Uterus (tissue), 3 donors: ENCODE measurements at regions not wholly inside any gene's neighbourhood (a gene's known extent, or its start where the extent isn't known, plus 50 kb on each side); places are given as distances from the start of the nearest gene placed in this dataset.

Experiments used
- DNase-seq, 2 donors: peaks; one replicate each; pipeline ENCODE4 v3.0.0-alpha.2; 2019 to 2020
- H3K27ac ChIP-seq, 2 donors: fragments of 200-600 bp; sonication (generic); 1 replicate in 1 of 2; 2 replicates in 1 of 2; pipeline ENCODE4 v1.5.1; 2016 to 2018
- H3K27me3 ChIP-seq, 2 donors: fragments of 200-600 bp; sonication (generic); one replicate each; pipeline ENCODE4 v1.5.1; 2018 to 2019; ENCODE audit warnings: control low read depth in 1 of 2
- H3K36me3 ChIP-seq, 2 donors: fragments of 200-600 bp; sonication (generic); one replicate each; pipeline ENCODE4 v1.5.1; 2019; ENCODE audit warnings: control low read depth in 1 of 2
- H3K4me1 ChIP-seq, 2 donors: fragments of 200-600 bp; sonication (generic); one replicate each; pipeline ENCODE4 v1.5.1; 2018 to 2019; ENCODE audit warnings: control low read depth in 1 of 2
- H3K4me3 ChIP-seq, 2 donors: fragments of 200-600 bp; sonication (generic); 1 replicate in 1 of 2; 2 replicates in 1 of 2; pipeline ENCODE4 v1.5.1; 2018 to 2019; ENCODE audit warnings: mild to moderate bottlenecking in 1 of 2
- H3K9me3 ChIP-seq, 2 donors: fragments of 200-600 bp; sonication (generic); one replicate each; pipeline ENCODE4 v1.5.1; 2019; ENCODE audit warnings: control low read depth in 1 of 2
- CTCF ChIP-seq, 4 experiments: fragments of 200-600 bp in 2 of 4; fragments of 450-650 bp in 2 of 4; sonication (generic) in 2 of 4; IDR thresholded peaks; one replicate each; pipeline ENCODE4 v1.5.1; 2016 to 2019; ENCODE audit warnings: antibody characterized with exemption in 4 of 4, mild to moderate bottlenecking in 2 of 4, moderate library complexity in 1 of 4
- POLR2A ChIP-seq, 2 donors: fragments of 450-650 bp; IDR thresholded peaks; one replicate each; pipeline ENCODE4 v1.6.1; 2016; ENCODE audit warnings: antibody characterized with exemption in 2 of 2, mild to moderate bottlenecking in 1 of 2, moderate library complexity in 1 of 2
- intact Hi-C: fragments of 100-400 bp; cut with DNase I; formaldehyde crosslinking; loops from one replicate; pipeline ENCODE4 v1.15.1; 2023; ENCODE audit warnings: low total_unique reads
- donor health status: DM: yes; HTN: yes; CAD: no.

DNA sequence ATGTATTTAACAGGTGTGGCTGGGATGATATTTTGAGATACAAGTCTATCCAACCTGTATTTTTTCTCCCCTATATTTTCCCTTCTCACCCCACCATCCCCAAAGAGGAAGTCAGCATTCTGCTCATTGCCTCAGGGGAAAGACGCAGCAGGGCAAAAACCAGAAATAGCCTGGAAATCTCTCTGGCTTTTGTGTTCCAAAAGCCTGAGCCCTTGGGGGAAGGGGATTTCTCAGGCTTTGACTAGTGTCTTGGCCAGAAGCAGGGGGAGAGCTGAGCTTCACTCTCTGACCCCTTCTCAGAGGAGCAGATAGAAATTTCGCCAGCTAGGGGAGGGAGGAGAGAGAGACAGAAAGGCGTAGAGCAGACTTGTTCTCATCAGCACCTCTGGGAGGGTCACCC, 244.7 kb downstream of the RRAGC start:
- no peaks in the 10 kb centered on the region for H3K9me3 ChIP-seq
- no peak overlapping the region for H3K27ac ChIP-seq
- TF ChIP-seq POLR2A (IDR thresholded peaks at IDR 0.05) = no peak
- no peak for TF ChIP-seq CTCF (IDR thresholded peaks at IDR 0.05)
- H3K4me3 ChIP-seq = no peak overlapping the region
- DNase-seq = no peak
- no peaks in the 10 kb centered on the region for H3K36me3 ChIP-seq
- H3K4me1 ChIP-seq = no peaks in the 10 kb centered on the region
- H3K27me3 ChIP-seq = no peaks in the 10 kb centered on the region
- intact Hi-C loops = no loop called here

GRCh38 chr1:38613996-38614395, 245.6 kb downstream of the RRAGC start:
- TF ChIP-seq CTCF (IDR thresholded peaks at IDR 0.05) (no peak), POLR2A (IDR thresholded peaks at IDR 0.05) (no peak)
- H3K4me1 ChIP-seq = no peaks in the 10 kb centered on the region
- H3K27ac ChIP-seq = no peak overlapping the region
- no peaks in the 10 kb centered on the region for H3K9me3 ChIP-seq
- DNase-seq = no peak
- H3K36me3 ChIP-seq = no peaks in the 10 kb centered on the region
- intact Hi-C loops = no loop called here
- H3K27me3 ChIP-seq = no peaks in the 10 kb centered on the region
- H3K4me3 ChIP-seq = no peak overlapping the region

DNA sequence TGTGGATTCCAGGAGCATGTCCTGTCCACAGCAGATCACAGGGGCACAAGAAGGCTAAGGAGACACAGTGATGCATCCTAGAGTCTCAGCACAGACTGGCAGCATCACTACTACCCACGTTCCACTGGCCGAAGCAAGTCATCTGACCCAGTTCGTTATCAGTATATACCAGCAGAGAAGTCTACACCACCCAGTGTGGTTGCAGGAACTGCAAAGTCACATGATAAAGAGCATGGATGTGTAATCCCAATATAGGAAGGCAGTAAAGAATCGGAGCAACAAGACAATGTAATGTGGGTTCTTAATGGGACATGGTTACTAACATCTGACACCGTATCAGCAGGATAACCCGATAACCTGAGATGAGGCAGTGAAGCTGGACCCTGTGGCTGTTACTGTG, 246.6 kb downstream of the RRAGC start:
- H3K9me3 ChIP-seq = no peaks in the 10 kb centered on the region
- no peak overlapping the region for H3K27ac ChIP-seq
- H3K27me3 ChIP-seq = no peaks in the 10 kb centered on the region
- no peak overlapping the region for H3K4me3 ChIP-seq
- no peak for TF ChIP-seq POLR2A (IDR thresholded peaks at IDR 0.05)
- no peak for TF ChIP-seq CTCF (IDR thresholded peaks at IDR 0.05)
- intact Hi-C loops = no loop called here
- H3K36me3 ChIP-seq = no peaks in the 10 kb centered on the region
- DNase-seq = no peak
- no peaks in the 10 kb centered on the region for H3K4me1 ChIP-seq

DNA sequence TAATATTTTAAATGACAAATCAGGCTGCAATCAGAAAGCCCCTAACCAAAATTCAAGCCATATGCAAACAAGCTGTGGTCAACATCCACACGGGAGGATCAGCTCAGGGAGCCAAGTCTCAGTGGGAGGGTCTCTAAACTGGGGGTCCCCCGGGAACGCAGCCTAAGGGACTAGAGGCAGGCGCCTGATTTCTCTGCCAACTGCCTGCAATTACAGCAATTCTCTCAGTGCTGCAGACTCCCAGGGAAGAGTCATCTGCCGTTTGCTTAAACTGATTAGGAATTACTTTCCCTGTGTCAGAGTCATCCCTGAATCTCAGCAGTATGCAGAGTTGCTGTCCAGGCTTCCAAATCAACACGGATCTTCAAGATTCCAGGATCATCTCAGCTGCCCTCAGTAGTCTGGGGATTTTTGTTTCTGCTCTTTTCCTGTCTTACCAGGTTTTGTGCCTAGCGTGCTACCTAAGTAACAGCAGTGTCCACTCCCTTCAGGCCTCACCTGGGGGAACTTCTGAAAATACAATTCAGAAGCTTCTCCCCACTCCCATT, 247.8 kb downstream of the RRAGC start:
- no peak overlapping the region for H3K27ac ChIP-seq

More for the DNA sequence above, 247.8 kb downstream of the RRAGC start:
- no peak for DNase-seq
- no peak overlapping the region for H3K4me3 ChIP-seq
- no peaks in the 10 kb centered on the region for H3K27me3 ChIP-seq
- H3K4me1 ChIP-seq = no peaks in the 10 kb centered on the region
- intact Hi-C loops = no loop called here
- H3K9me3 ChIP-seq = no peaks in the 10 kb centered on the region
- H3K36me3 ChIP-seq = no peaks in the 10 kb centered on the region
- no peak for TF ChIP-seq CTCF (IDR thresholded peaks at IDR 0.05)
- no peak for TF ChIP-seq POLR2A (IDR thresholded peaks at IDR 0.05)
